A549 (cell line): ENCODE measurements at regions not wholly inside any gene's neighbourhood (a gene's known extent, or its start where the extent isn't known, plus 50 kb on each side); places are given as distances from the start of the nearest gene placed in this dataset.

Source experiments
- KDM1A ChIP-seq: fragments of 200-600 bp; sonication (generic); IDR thresholded peaks from 2 replicates; pipeline ENCODE4 v1.6.1; 2016; ENCODE audit warnings: low read depth, mild to moderate bottlenecking
- MAZ ChIP-seq: fragments of 150-350 bp; IDR thresholded peaks from 2 replicates; pipeline ENCODE4 v1.6.1; 2014; ENCODE audit warnings: antibody characterized with exemption, low read depth, low read length, borderline replicate concordance
- NR3C1 ChIP-seq: fragments of >200 bp; sonication (Bioruptor Twin); formaldehyde crosslinking; IDR thresholded peaks from 3 replicates; pipeline ENCODE4 v1.6.1; 2017
- POLR2A ChIP-seq: IDR thresholded peaks from 2 replicates; pipeline ENCODE4 v1.6.1; 2012; ENCODE audit warnings: mild to moderate bottlenecking, low read length
- RFX5 ChIP-seq: fragments of 450-650 bp; IDR thresholded peaks from 2 replicates; pipeline ENCODE4 v1.7.1; 2014; ENCODE audit warnings: antibody characterized with exemption, mild to moderate bottlenecking, moderate library complexity
- TF ChIP-seq, protein P1 (sequence below): fragments of 250-450 bp; sonication (Bioruptor Pico); IDR thresholded peaks from 2 replicates; pipeline ENCODE4 v1.5.0; 2021; ENCODE audit warnings: mild to moderate bottlenecking, moderate library complexity, borderline replicate concordance
- TF ChIP-seq, protein P2 (sequence below): fragments of >200 bp; sonication (Bioruptor Twin); formaldehyde crosslinking; IDR thresholded peaks from 3 replicates; pipeline ENCODE4 v1.5.1; 2016

DNA sequence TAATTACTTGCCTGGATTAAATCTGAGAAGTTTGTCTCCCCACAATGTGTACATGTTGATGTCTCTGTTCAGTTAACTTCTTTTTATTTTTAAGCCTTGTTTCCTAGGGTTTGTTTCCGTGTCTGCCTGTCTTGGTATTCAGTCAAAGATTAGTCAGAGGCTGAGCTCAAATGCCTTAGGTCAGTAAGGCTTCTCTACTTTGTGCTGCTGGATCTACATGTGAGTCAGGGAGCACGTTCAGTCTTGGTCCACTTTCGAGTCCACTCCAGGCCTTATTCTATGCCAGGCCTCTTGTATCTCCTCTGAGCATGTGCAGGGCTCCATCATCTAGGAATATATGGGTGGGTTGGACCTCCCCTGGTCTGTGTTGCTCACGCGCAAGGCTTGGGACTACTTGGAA lies 93.3 kb upstream of the FZD8 start:
- TF ChIP-seq POLR2A (no peak), MAZ (no peak), RFX5 (no peak), NR3C1 (no peak), KDM1A (no peak)
- TF ChIP-seq, protein P1, sequence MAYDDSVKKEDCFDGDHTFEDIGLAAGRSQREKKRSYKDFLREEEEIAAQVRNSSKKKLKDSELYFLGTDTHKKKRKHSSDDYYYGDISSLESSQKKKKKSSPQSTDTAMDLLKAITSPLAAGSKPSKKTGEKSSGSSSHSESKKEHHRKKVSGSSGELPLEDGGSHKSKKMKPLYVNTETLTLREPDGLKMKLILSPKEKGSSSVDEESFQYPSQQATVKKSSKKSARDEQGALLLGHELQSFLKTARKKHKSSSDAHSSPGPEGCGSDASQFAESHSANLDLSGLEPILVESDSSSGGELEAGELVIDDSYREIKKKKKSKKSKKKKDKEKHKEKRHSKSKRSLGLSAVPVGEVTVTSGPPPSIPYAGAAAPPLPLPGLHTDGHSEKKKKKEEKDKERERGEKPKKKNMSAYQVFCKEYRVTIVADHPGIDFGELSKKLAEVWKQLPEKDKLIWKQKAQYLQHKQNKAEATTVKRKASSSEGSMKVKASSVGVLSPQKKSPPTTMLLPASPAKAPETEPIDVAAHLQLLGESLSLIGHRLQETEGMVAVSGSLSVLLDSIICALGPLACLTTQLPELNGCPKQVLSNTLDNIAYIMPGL (CRISPR knock-in tag), result no peak
- TF ChIP-seq, protein P2, sequence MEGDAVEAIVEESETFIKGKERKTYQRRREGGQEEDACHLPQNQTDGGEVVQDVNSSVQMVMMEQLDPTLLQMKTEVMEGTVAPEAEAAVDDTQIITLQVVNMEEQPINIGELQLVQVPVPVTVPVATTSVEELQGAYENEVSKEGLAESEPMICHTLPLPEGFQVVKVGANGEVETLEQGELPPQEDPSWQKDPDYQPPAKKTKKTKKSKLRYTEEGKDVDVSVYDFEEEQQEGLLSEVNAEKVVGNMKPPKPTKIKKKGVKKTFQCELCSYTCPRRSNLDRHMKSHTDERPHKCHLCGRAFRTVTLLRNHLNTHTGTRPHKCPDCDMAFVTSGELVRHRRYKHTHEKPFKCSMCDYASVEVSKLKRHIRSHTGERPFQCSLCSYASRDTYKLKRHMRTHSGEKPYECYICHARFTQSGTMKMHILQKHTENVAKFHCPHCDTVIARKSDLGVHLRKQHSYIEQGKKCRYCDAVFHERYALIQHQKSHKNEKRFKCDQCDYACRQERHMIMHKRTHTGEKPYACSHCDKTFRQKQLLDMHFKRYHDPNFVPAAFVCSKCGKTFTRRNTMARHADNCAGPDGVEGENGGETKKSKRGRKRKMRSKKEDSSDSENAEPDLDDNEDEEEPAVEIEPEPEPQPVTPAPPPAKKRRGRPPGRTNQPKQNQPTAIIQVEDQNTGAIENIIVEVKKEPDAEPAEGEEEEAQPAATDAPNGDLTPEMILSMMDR, result no peak
